SK-N-SH (cell line): ENCODE measurements at regions not wholly inside any gene's neighbourhood (a gene's known extent, or its start where the extent isn't known, plus 50 kb on each side); places are given as distances from the start of the nearest gene placed in this dataset.

ENCODE experiments used
- CHD2 ChIP-seq: fragments of 150-350 bp; IDR thresholded peaks from 2 replicates; pipeline ENCODE4 v1.6.1; 2018; ENCODE audit warnings: low read length; ENCODE audit not compliant: partially characterized antibody
- EP300 ChIP-seq, 2 experiments: IDR thresholded peaks; 2 replicates each; pipeline versions ENCODE4 v1.4.0 to v1.6.1; 2012; ENCODE audit warnings: borderline replicate concordance in 1 of 2, low read depth in 1 of 2, low read length in 1 of 2
- EZH2phosphoT487 ChIP-seq: fragments of 200-600 bp; sonication (generic); IDR thresholded peaks from 2 replicates; pipeline ENCODE4 v1.6.1; 2017; ENCODE audit warnings: low read depth, mixed run types, mild to moderate bottlenecking, antibody characterized with exemption, moderate library complexity, borderline replicate concordance
- FOXM1 ChIP-seq: IDR thresholded peaks from 2 replicates; pipeline ENCODE4 v1.4.0; 2012; ENCODE audit warnings: low read depth, mild to moderate bottlenecking
- GABPA ChIP-seq: IDR thresholded peaks from 2 replicates; pipeline ENCODE4 v1.4.0; 2012; ENCODE audit warnings: low read depth, mild to moderate bottlenecking
- JUND ChIP-seq: IDR thresholded peaks from 2 replicates; pipeline ENCODE4 v1.4.0; 2012
- RAD21 ChIP-seq: IDR thresholded peaks from 2 replicates; pipeline ENCODE4 v1.6.1; 2012; ENCODE audit warnings: mild to moderate bottlenecking, low read length
- RXRA ChIP-seq: IDR thresholded peaks from 2 replicates; pipeline ENCODE4 v1.4.0; 2012; ENCODE audit warnings: low read depth, mild to moderate bottlenecking, borderline replicate concordance
- TCF12 ChIP-seq: IDR thresholded peaks from 2 replicates; pipeline ENCODE4 v1.4.0; 2012
- TF ChIP-seq, protein P1 (sequence below): fragments of 150-350 bp; IDR thresholded peaks from 2 replicates; pipeline ENCODE4 v1.6.1; 2017; ENCODE audit warnings: antibody characterized with exemption, low read length, low read depth, borderline replicate concordance
- TF ChIP-seq, protein P2 (sequence below): fragments of 200-600 bp; sonication (generic); IDR thresholded peaks from 2 replicates; pipeline ENCODE4 v1.6.1; 2017; ENCODE audit warnings: antibody characterized with exemption, mild to moderate bottlenecking, moderate library complexity
- TF ChIP-seq, protein P3 (sequence below): IDR thresholded peaks from 2 replicates; pipeline ENCODE4 v1.4.0; 2012; ENCODE audit warnings: low read depth, borderline replicate concordance
- TF ChIP-seq, protein P4 (sequence below): IDR thresholded peaks from 2 replicates; pipeline ENCODE4 v1.4.0; 2012; ENCODE audit warnings: low read depth

DNA sequence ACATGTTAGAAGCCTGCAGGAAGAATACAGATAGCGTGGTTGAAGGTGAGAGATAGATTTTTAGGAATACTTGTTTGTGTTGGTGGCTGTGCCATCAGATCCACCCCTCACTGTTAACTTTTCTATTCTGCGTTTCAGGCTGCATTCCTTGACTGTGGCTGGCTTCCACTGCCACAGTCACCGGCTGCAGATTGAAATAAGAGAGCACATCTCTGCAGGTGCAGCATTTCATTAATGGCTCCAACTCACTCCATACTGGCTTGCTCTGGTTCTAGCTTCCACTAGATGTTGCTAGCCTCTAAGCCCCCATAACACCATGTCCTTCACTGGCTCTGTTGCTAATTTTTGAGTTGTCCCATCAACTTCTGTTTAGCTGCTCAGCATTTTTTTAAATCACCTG, 286.5 kb downstream of the CPS1 start:
- TF ChIP-seq, protein P1, sequence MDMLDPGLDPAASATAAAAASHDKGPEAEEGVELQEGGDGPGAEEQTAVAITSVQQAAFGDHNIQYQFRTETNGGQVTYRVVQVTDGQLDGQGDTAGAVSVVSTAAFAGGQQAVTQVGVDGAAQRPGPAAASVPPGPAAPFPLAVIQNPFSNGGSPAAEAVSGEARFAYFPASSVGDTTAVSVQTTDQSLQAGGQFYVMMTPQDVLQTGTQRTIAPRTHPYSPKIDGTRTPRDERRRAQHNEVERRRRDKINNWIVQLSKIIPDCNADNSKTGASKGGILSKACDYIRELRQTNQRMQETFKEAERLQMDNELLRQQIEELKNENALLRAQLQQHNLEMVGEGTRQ: no peak
- TF ChIP-seq, protein P2, sequence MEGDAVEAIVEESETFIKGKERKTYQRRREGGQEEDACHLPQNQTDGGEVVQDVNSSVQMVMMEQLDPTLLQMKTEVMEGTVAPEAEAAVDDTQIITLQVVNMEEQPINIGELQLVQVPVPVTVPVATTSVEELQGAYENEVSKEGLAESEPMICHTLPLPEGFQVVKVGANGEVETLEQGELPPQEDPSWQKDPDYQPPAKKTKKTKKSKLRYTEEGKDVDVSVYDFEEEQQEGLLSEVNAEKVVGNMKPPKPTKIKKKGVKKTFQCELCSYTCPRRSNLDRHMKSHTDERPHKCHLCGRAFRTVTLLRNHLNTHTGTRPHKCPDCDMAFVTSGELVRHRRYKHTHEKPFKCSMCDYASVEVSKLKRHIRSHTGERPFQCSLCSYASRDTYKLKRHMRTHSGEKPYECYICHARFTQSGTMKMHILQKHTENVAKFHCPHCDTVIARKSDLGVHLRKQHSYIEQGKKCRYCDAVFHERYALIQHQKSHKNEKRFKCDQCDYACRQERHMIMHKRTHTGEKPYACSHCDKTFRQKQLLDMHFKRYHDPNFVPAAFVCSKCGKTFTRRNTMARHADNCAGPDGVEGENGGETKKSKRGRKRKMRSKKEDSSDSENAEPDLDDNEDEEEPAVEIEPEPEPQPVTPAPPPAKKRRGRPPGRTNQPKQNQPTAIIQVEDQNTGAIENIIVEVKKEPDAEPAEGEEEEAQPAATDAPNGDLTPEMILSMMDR: no peak
- TF ChIP-seq GABPA (no peak), EZH2phosphoT487 (no peak), CHD2 (no peak), FOXM1 (no peak), RXRA (no peak), EP300 (IDR thresholded peaks at IDR 0.05; ENCODE audit: borderline replicate concordance in 1 of 2, low read depth in 1 of 2, low read length in 1 of 2) (no peak), RAD21 (no peak), JUND (no peak), TCF12 (no peak)
- TF ChIP-seq, protein P3, sequence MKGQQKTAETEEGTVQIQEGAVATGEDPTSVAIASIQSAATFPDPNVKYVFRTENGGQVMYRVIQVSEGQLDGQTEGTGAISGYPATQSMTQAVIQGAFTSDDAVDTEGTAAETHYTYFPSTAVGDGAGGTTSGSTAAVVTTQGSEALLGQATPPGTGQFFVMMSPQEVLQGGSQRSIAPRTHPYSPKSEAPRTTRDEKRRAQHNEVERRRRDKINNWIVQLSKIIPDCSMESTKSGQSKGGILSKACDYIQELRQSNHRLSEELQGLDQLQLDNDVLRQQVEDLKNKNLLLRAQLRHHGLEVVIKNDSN: no peak
- TF ChIP-seq, protein P4, sequence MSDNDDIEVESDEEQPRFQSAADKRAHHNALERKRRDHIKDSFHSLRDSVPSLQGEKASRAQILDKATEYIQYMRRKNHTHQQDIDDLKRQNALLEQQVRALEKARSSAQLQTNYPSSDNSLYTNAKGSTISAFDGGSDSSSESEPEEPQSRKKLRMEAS: no peak
